Heart left ventricle (tissue), 16 donors: ENCODE measurements at regions not wholly inside any gene's neighbourhood (a gene's known extent, or its start where the extent isn't known, plus 50 kb on each side); places are given as distances from the start of the nearest gene placed in this dataset.
A peak's percentile ranks its signal among the peaks of the same experiment; 100 is the strongest.

Experiments used
- ATAC-seq, 4 donors: fragments of 200-7000 bp; cut with Tn5 transposase; one replicate each; pipeline ENCODE4 v1.9.1; 2020 to 2022; ENCODE audit warnings: moderate library complexity in 4 of 4, mild to moderate bottlenecking in 3 of 4, moderate number of reproducible peaks in 1 of 4
- DNase-seq, 5 donors: peaks; one replicate each; pipeline ENCODE4 v3.0.0-alpha.2; 2020
- H3K27ac ChIP-seq, 12 donors: fragments of 200-600 bp; sonication (generic) in 4 of 12; one replicate each; pipeline versions ENCODE4 v1.5.0 to v1.8.0; 2016 to 2022; ENCODE audit warnings: mild to moderate bottlenecking in 2 of 12
- H3K27me3 ChIP-seq, 9 donors: fragments of 200-600 bp; sonication (generic) in 2 of 9; one replicate each; pipeline versions ENCODE4 v1.5.1 to v1.8.0; 2016 to 2022; ENCODE audit warnings: mild to moderate bottlenecking in 3 of 9
- H3K36me3 ChIP-seq, 9 donors: fragments of 200-600 bp; sonication (generic) in 2 of 9; one replicate each; pipeline versions ENCODE4 v1.5.0 to v1.8.0; 2018 to 2022; ENCODE audit warnings: mild to moderate bottlenecking in 2 of 9
- H3K4me1 ChIP-seq, 12 donors: fragments of 200-600 bp; sonication (generic) in 4 of 12; one replicate each; pipeline versions ENCODE4 v1.5.0 to v1.8.0; 2016 to 2022; ENCODE audit warnings: mild to moderate bottlenecking in 3 of 12
- H3K4me3 ChIP-seq, 12 donors: fragments of 200-600 bp; sonication (generic) in 4 of 12; one replicate each; pipeline versions ENCODE4 v1.5.0 to v1.8.0; 2017 to 2022; ENCODE audit warnings: mild to moderate bottlenecking in 9 of 12, moderate library complexity in 4 of 12
- H3K9me3 ChIP-seq, 12 donors: fragments of 200-600 bp; sonication (generic) in 4 of 12; one replicate each; pipeline versions ENCODE4 v1.5.0 to v1.8.0; 2016 to 2022; ENCODE audit warnings: mild to moderate bottlenecking in 1 of 12
- POLR2A ChIP-seq, 2 donors: fragments of 450-650 bp; IDR thresholded peaks; one replicate each; pipeline ENCODE4 v1.6.1; 2017; ENCODE audit warnings: antibody characterized with exemption in 2 of 2, mild to moderate bottlenecking in 2 of 2, moderate library complexity in 2 of 2
- WGBS, 4 donors: extraction: QIAGEN DNeasy Blood & Tissue Kit in 2 of 4; methylation state at CpG; one replicate each; pipeline versions ENCODE4 v1.1.5 to v1.1.7; 2013 to 2018; 5-methylcytosine and 5-hydroxymethylcytosine counted together
- intact Hi-C, 10 donors: fragments of 100-400 bp; cut with DNase I; formaldehyde crosslinking; loops; one replicate each; pipeline versions ENCODE4 v1.11.1 to v1.14.2; 2022
- TF ChIP-seq, protein P1 (sequence below), 12 donors: fragments of 200-600 bp; sonication (generic) in 4 of 12; IDR thresholded peaks; one replicate each; pipeline versions ENCODE4 v1.5.0 to v1.8.0; 2018 to 2022; ENCODE audit warnings: antibody characterized with exemption in 12 of 12, mild to moderate bottlenecking in 5 of 12
- donor health status: ischemic (EF 13 %, LVEDD 7.1; RV severe dilation, severe dysfunction).
- donor health status: healthy with polysubstance abuse.
- donor health status: DM: no; HTN: yes; CAD: no.
- donor health status: DM: no; HTN: no; CAD: no.
- donor health status: ischemic (EF 25% LVEDD 6.9; RV normal size, moderate dysfunction).
- donor health status: ischemic (EF 25% LVEDD 5.7; RV mildly dilated, moderate dysfunction).
- donor health status: healthy.
- donor health status: DM: yes; HTN: yes; CAD: no.
- donor health status: ischemic (EF 35%, LVEDD 5.7; RV mildly dilated, moderate dysfunction).
- donor health status: nonischemic (EF 11% LVEDD 7.7; RV severe dilation, severe dysfunction).
- donor health status: DM: yes; HTN: yes; CAD: no.
- donor health status: PGD.
- donor health status: ischemic (EF 29% LVEDD 5.4; RV normal size, mild dysfunction).
- donor health status: nonischemic (EF 23%, LVEDD 6.1; RV moderate dilation, normal function).

DNA sequence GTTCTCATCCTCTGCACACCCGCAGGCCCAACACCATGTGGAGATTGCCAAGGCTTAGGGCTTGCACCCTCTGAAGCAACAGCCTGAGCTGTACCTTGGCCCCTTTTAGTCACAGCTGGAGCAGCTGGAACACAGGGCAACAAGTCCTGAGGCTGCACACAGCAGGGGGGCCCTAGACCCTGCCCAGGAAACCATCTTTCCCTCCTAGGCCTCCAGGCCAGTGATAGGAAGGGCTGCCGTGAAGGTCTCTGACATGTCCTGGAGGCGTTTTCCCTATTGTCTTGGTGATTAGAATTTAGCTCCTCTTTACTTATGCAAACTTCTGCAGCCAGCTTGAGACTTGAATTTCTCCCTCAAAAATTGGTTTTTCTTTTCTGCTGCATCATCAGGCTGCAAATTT lies 373.5 kb upstream of the CLEC14A start:
- TF ChIP-seq, protein P1, sequence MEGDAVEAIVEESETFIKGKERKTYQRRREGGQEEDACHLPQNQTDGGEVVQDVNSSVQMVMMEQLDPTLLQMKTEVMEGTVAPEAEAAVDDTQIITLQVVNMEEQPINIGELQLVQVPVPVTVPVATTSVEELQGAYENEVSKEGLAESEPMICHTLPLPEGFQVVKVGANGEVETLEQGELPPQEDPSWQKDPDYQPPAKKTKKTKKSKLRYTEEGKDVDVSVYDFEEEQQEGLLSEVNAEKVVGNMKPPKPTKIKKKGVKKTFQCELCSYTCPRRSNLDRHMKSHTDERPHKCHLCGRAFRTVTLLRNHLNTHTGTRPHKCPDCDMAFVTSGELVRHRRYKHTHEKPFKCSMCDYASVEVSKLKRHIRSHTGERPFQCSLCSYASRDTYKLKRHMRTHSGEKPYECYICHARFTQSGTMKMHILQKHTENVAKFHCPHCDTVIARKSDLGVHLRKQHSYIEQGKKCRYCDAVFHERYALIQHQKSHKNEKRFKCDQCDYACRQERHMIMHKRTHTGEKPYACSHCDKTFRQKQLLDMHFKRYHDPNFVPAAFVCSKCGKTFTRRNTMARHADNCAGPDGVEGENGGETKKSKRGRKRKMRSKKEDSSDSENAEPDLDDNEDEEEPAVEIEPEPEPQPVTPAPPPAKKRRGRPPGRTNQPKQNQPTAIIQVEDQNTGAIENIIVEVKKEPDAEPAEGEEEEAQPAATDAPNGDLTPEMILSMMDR (IDR thresholded peaks at IDR 0.05) = no peak
- no peak for TF ChIP-seq POLR2A (IDR thresholded peaks at IDR 0.05)
- Histone ChIP-seq H3K4me1 (no peaks in the 10 kb centered on the region), H3K27me3 (no peaks in the 10 kb centered on the region), H3K27ac (no peak overlapping the region), H3K4me3 (no peak overlapping the region), H3K9me3 (peaks cover 0 to 3% (median 0%) of the 10 kb centered on the region in 12 donors), H3K36me3 (no peaks in the 10 kb centered on the region)
- no peak for ATAC-seq
- intact Hi-C loops = no loop called here
- DNase-seq = no peak
- 76 to 82% (median 78%) methylated on average over 3 of the region's 3 CpGs for WGBS, 4 donors

- no peaks in the 10 kb centered on the region for H3K27me3 ChIP-seq
- WGBS, 4 donors = 72 to 85% (median 76%) methylated on average over 2 of the region's 2 CpGs
- peaks cover 0 to 8% (median 0%) of the 10 kb centered on the region in 12 donors for H3K9me3 ChIP-seq
- intact Hi-C loops = no loop called here
- H3K4me1 ChIP-seq = no peaks in the 10 kb centered on the region
- ATAC-seq (peak in 1 of 4 donors; percentile 29), DNase-seq (no peak)
- no peaks in the 10 kb centered on the region for H3K36me3 ChIP-seq
- H3K27ac ChIP-seq = no peak overlapping the region
- no peak overlapping the region for H3K4me3 ChIP-seq
- TF ChIP-seq POLR2A (IDR thresholded peaks at IDR 0.05) = no peak
- TF ChIP-seq, protein P1 (IDR thresholded peaks at IDR 0.05) = no peak
Measured at GRCh38 chr14:38627163-38627562, 371.3 kb upstream of the CLEC14A start.

GRCh38 chr14:38623661-38624060 lies 367.8 kb upstream of the CLEC14A start:
- ATAC-seq = no peak
- Histone ChIP-seq H3K27me3 (no peaks in the 10 kb centered on the region), H3K36me3 (no peaks in the 10 kb centered on the region), H3K9me3 (peaks cover 0 to 11% (median 0%) of the 10 kb centered on the region in 12 donors), H3K27ac (no peak overlapping the region), H3K4me1 (no peaks in the 10 kb centered on the region), H3K4me3 (no peak overlapping the region)
- no peak for TF ChIP-seq POLR2A (IDR thresholded peaks at IDR 0.05)
- TF ChIP-seq, protein P1 (IDR thresholded peaks at IDR 0.05) = no peak
- intact Hi-C loops = no loop called here
- WGBS, 4 donors = 64 to 93% (median 75%) methylated on average over 2 of the region's 2 CpGs
- DNase-seq = no peak

GRCh38 chr14:38618514-38618913 lies 362.6 kb upstream of the CLEC14A start:
- no peak overlapping the region for H3K4me3 ChIP-seq
- ATAC-seq (no peak), DNase-seq (no peak)
- no peaks in the 10 kb centered on the region for H3K4me1 ChIP-seq
- TF ChIP-seq, protein P1 (IDR thresholded peaks at IDR 0.05) = peak in 1 of 12 donors; percentile 8
- TF ChIP-seq POLR2A (IDR thresholded peaks at IDR 0.05) = no peak
- H3K27me3 ChIP-seq = no peaks in the 10 kb centered on the region
- H3K27ac ChIP-seq = no peak overlapping the region
- 85 to 100% (median 99%) methylated on average over 1 of the region's 1 CpG for WGBS, 4 donors
- peaks cover 0 to 11% (median 0%) of the 10 kb centered on the region in 12 donors for H3K9me3 ChIP-seq
- intact Hi-C loops = no loop called here
- H3K36me3 ChIP-seq = no peaks in the 10 kb centered on the region
